ENCODE measurements at regions not wholly inside any gene's neighbourhood (a gene's known extent, or its start where the extent isn't known, plus 50 kb on each side); places are given as distances from the start of the nearest gene placed in this dataset.

- TF ChIP-seq CTCF (IDR thresholded peaks at IDR 0.05; ENCODE audit: borderline replicate concordance, extremely low read depth, low read length, poor library complexity, severe bottlenecking) (no peak), EZH2 (IDR thresholded peaks at IDR 0.05; ENCODE audit: borderline replicate concordance, low read depth, low read length, severe bottlenecking) (no peak)
Observed at GRCh38 chr14:33855672-33856071, 95.2 kb downstream of the EGLN3 start.
